Neural progenitor cell (in vitro differentiated cells): ENCODE measurements at regions not wholly inside any gene's neighbourhood (a gene's known extent, or its start where the extent isn't known, plus 50 kb on each side); places are given as distances from the start of the nearest gene placed in this dataset.

ENCODE experiments used
- DNase-seq: peaks from one replicate; pipeline ENCODE4 v3.0.0-alpha.2; 2016; ENCODE audit warnings: low spot score
- H2AFZ ChIP-seq: fragments of 200-600 bp; sonication (generic); replicated peaks from 2 replicates; pipeline ENCODE4 v1.6.1; 2016; ENCODE audit warnings: antibody characterized with exemption
- H3F3A ChIP-seq: fragments of 200-600 bp; sonication (generic); 2 replicates; pipeline ENCODE4 v1.6.1; 2016; ENCODE audit warnings: antibody characterized with exemption, low read depth
- H3K27ac ChIP-seq: fragments of 200-600 bp; sonication (generic); 2 replicates; pipeline ENCODE4 v1.5.1; 2016; ENCODE audit warnings: mild to moderate bottlenecking
- H3K27me3 ChIP-seq: fragments of 200-600 bp; sonication (generic); 2 replicates; pipeline ENCODE4 v1.6.1; 2016; ENCODE audit warnings: mild to moderate bottlenecking, moderate library complexity
- H3K36me3 ChIP-seq: fragments of 200-600 bp; sonication (generic); 2 replicates; pipeline ENCODE4 v1.5.1; 2016
- H3K4me1 ChIP-seq: fragments of 200-600 bp; sonication (generic); 2 replicates; pipeline ENCODE4 v1.6.1; 2016; ENCODE audit warnings: mixed run types
- H3K4me2 ChIP-seq: fragments of 200-600 bp; sonication (generic); 2 replicates; pipeline ENCODE4 v1.6.1; 2016
- H3K4me3 ChIP-seq: fragments of 200-600 bp; sonication (generic); 2 replicates; pipeline ENCODE4 v1.5.1; 2016
- H3K79me2 ChIP-seq: fragments of 200-600 bp; sonication (generic); 2 replicates; pipeline ENCODE4 v1.6.1; 2016; ENCODE audit warnings: low read depth
- H3K9ac ChIP-seq: fragments of 200-600 bp; sonication (generic); 2 replicates; pipeline ENCODE4 v1.6.1; 2016
- H3K9me3 ChIP-seq: fragments of 200-600 bp; sonication (generic); 2 replicates; pipeline ENCODE4 v1.5.1; 2016; ENCODE audit warnings: low read depth
- H4K20me1 ChIP-seq: fragments of 200-600 bp; sonication (generic); 2 replicates; pipeline ENCODE4 v1.6.1; 2016; ENCODE audit warnings: low read depth
- H3K27ac Mint-ChIP-seq: 3 replicates; pipeline ENCODE4 v1.8.0; 2021; ENCODE audit warnings: mixed read lengths
- H3K27me3 Mint-ChIP-seq: 2 replicates; pipeline ENCODE4 v1.8.0; 2022; ENCODE audit warnings: low read depth, mild to moderate bottlenecking, inconsistent platforms, moderate library complexity, mixed read lengths; ENCODE audit not compliant: insufficient read depth
- H3K36me3 Mint-ChIP-seq: 3 replicates; pipeline ENCODE4 v1.8.0; 2021; ENCODE audit warnings: mixed read lengths
- H3K4me1 Mint-ChIP-seq: 3 replicates; pipeline ENCODE4 v1.8.0; 2021; ENCODE audit warnings: mixed read lengths
- H3K4me3 Mint-ChIP-seq: 3 replicates; pipeline ENCODE4 v1.8.0; 2021; ENCODE audit warnings: mild to moderate bottlenecking, moderate library complexity, mixed read lengths
- H3K9me3 Mint-ChIP-seq: 3 replicates; pipeline ENCODE4 v1.8.0; 2020; ENCODE audit warnings: mixed read lengths
- EZH2 ChIP-seq: fragments of 200-600 bp; sonication (generic); IDR thresholded peaks from 2 replicates; pipeline ENCODE4 v1.6.1; 2017; ENCODE audit warnings: antibody characterized with exemption, mild to moderate bottlenecking, moderate library complexity
- EZH2phosphoT487 ChIP-seq: fragments of 200-600 bp; sonication (generic); IDR thresholded peaks from 2 replicates; pipeline ENCODE4 v1.6.1; 2017; ENCODE audit warnings: antibody characterized with exemption
- TF ChIP-seq, protein P1 (sequence below): fragments of 200-600 bp; sonication (generic); IDR thresholded peaks from 2 replicates; pipeline ENCODE4 v1.5.1; 2017; ENCODE audit warnings: antibody characterized with exemption, mild to moderate bottlenecking

DNA sequence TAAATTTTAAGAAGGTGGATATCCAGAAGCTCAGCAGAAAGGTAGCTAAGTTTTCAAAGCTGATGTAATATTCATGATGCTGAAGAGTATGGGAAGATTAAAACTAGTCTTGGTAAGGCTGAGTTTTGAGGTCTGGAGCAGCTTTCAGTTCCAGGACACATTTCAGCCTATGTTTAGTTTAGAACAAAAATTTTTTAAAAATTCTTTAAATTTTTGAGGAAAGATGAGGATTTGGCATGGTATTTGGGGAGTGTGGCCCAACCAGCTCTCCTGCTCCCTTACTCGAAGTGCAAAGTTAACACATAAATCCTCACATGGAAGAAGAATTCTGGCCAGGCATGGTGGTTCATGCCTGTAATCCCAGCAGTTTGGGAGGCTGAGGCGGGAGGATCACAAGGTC lies 1039.1 kb downstream of the NAALADL2 start:
- H3K36me3 Mint-ChIP-seq = no peaks in the 10 kb centered on the region
- H3K4me3 Mint-ChIP-seq = no peak overlapping the region

DNA sequence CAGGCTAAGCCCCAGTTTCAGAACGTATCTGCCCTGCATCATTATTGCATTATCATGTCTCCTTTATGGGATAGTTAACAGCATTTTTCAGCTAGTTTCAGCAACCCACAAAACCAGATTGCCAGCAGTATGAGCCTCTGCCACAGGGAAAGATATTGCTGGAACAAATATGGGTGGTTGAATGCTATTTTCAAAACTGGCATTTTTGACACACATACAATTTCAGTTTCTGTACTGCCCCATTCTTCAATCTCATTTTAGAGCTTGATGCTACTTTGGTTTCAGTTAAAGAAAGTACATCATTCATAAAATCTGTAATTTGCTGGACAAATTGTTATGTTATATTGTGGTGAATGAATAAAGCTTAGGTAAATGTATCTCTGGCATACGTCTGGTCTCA lies 1037.5 kb downstream of the NAALADL2 start:
- H3K79me2 ChIP-seq = no peaks in the 10 kb centered on the region
- no peak overlapping the region for H3K4me3 ChIP-seq
- H3K9ac ChIP-seq = no peak overlapping the region
- H4K20me1 ChIP-seq = no peaks in the 10 kb centered on the region
- Mint-ChIP-seq H3K27ac (no peak overlapping the region), H3K36me3 (peaks cover 2% of the 10 kb centered on the region), H3K4me3 (no peak overlapping the region), H3K27me3 (no peaks in the 10 kb centered on the region), H3K4me1 (no peaks in the 10 kb centered on the region), H3K9me3 (peaks cover 2% of the 10 kb centered on the region)
- no peak overlapping the region for H3K4me2 ChIP-seq
- no peak for DNase-seq
- no peaks in the 10 kb centered on the region for H3K4me1 ChIP-seq
- H2AFZ ChIP-seq = no peak overlapping the region
- H3K9me3 ChIP-seq = no peaks in the 10 kb centered on the region
- TF ChIP-seq EZH2 = no peak
- no peak for TF ChIP-seq EZH2phosphoT487
- TF ChIP-seq, protein P1, sequence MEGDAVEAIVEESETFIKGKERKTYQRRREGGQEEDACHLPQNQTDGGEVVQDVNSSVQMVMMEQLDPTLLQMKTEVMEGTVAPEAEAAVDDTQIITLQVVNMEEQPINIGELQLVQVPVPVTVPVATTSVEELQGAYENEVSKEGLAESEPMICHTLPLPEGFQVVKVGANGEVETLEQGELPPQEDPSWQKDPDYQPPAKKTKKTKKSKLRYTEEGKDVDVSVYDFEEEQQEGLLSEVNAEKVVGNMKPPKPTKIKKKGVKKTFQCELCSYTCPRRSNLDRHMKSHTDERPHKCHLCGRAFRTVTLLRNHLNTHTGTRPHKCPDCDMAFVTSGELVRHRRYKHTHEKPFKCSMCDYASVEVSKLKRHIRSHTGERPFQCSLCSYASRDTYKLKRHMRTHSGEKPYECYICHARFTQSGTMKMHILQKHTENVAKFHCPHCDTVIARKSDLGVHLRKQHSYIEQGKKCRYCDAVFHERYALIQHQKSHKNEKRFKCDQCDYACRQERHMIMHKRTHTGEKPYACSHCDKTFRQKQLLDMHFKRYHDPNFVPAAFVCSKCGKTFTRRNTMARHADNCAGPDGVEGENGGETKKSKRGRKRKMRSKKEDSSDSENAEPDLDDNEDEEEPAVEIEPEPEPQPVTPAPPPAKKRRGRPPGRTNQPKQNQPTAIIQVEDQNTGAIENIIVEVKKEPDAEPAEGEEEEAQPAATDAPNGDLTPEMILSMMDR = no peak
- no peak overlapping the region for H3K27ac ChIP-seq
- no peaks in the 10 kb centered on the region for H3F3A ChIP-seq
- no peaks in the 10 kb centered on the region for H3K27me3 ChIP-seq
- no peaks in the 10 kb centered on the region for H3K36me3 ChIP-seq

More for the DNA sequence above, 1039.1 kb downstream of the NAALADL2 start:
- no peaks in the 10 kb centered on the region for H3K79me2 ChIP-seq
- H3K27ac Mint-ChIP-seq = no peak overlapping the region
- H3K9me3 Mint-ChIP-seq = no peaks in the 10 kb centered on the region
- DNase-seq = no peak
- H3F3A ChIP-seq = no peaks in the 10 kb centered on the region
- H3K27me3 ChIP-seq = no peaks in the 10 kb centered on the region
- no peaks in the 10 kb centered on the region for H3K4me1 Mint-ChIP-seq
- H2AFZ ChIP-seq = no peak overlapping the region
- no peaks in the 10 kb centered on the region for H4K20me1 ChIP-seq
- no peaks in the 10 kb centered on the region for H3K9me3 ChIP-seq
- TF ChIP-seq, protein P1 = no peak
- TF ChIP-seq EZH2 (no peak), EZH2phosphoT487 (no peak)
- H3K36me3 ChIP-seq = no peaks in the 10 kb centered on the region
- no peaks in the 10 kb centered on the region for H3K4me1 ChIP-seq
- H3K9ac ChIP-seq = no peak overlapping the region
- H3K4me3 ChIP-seq = no peak overlapping the region
- H3K4me2 ChIP-seq = no peak overlapping the region
- H3K27me3 Mint-ChIP-seq = no peaks in the 10 kb centered on the region
- no peak overlapping the region for H3K27ac ChIP-seq

DNA sequence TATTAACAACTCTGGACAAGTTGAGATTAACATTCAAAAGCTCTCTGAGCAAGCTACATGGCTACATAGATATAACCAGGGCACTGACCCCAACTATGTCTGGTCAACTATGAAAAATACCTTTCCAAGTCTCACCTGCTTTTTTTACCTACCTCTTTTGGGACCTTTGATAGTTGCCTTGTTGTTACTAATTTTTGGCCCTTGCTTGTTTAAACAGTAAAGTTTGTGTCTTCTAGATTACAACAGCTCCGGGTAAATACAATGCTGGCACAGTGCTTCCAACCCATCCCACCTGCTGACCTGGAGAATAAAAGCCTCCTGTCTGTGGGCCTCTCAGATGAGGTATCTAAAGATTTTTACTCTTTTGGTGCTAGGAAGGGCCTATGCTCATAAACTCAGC lies 1036.6 kb downstream of the NAALADL2 start:
- Mint-ChIP-seq H3K4me3 (no peak overlapping the region), H3K9me3 (peaks cover 2% of the 10 kb centered on the region), H3K4me1 (no peaks in the 10 kb centered on the region), H3K36me3 (peaks cover 2% of the 10 kb centered on the region), H3K27me3 (no peaks in the 10 kb centered on the region), H3K27ac (no peak overlapping the region)
- H3K27me3 ChIP-seq = no peaks in the 10 kb centered on the region
- DNase-seq = no peak
- H3K9ac ChIP-seq = no peak overlapping the region
- H4K20me1 ChIP-seq = no peaks in the 10 kb centered on the region
- H2AFZ ChIP-seq = no peak overlapping the region
- no peak overlapping the region for H3K27ac ChIP-seq
- no peak overlapping the region for H3K4me2 ChIP-seq
- no peak overlapping the region for H3K4me3 ChIP-seq
- TF ChIP-seq EZH2 (no peak), EZH2phosphoT487 (no peak)
- TF ChIP-seq, protein P1 = no peak
- no peaks in the 10 kb centered on the region for H3K36me3 ChIP-seq
- no peaks in the 10 kb centered on the region for H3F3A ChIP-seq
- no peaks in the 10 kb centered on the region for H3K4me1 ChIP-seq
- H3K9me3 ChIP-seq = no peaks in the 10 kb centered on the region
- H3K79me2 ChIP-seq = no peaks in the 10 kb centered on the region

DNA sequence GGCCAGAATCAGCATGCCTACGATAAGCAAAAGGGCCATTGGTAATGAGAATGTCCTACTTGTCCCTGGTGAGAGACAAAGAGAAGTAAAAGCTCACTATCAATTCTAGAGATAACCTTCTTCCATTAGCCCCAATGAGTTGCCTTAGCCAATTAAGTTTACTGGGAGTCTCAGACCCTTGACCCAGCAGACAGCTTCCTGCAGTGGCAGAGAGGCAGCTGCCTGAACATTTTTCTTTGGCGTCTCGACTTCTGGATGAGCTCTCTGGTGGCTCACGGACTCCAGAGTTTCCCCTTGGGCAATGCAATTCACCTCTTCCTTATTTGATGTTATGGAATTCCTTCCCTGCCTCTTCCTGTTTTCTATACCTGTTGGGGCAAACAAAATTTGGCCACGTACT lies 1034.4 kb downstream of the NAALADL2 start:
- no peaks in the 10 kb centered on the region for H3K27me3 Mint-ChIP-seq
- no peak overlapping the region for H3K27ac Mint-ChIP-seq
- Histone ChIP-seq H3K4me2 (no peak overlapping the region), H3K9me3 (no peaks in the 10 kb centered on the region), H3K36me3 (no peaks in the 10 kb centered on the region), H2AFZ (no peak overlapping the region), H4K20me1 (no peaks in the 10 kb centered on the region), H3K27me3 (no peaks in the 10 kb centered on the region), H3K4me1 (no peaks in the 10 kb centered on the region), H3K27ac (no peak overlapping the region), H3K4me3 (no peak overlapping the region), H3F3A (no peaks in the 10 kb centered on the region), H3K9ac (no peak overlapping the region), H3K79me2 (no peaks in the 10 kb centered on the region)
- no peaks in the 10 kb centered on the region for H3K4me1 Mint-ChIP-seq
- H3K4me3 Mint-ChIP-seq = no peak overlapping the region
- TF ChIP-seq EZH2 (no peak), EZH2phosphoT487 (no peak)
- TF ChIP-seq, protein P1 = no peak
- peaks cover 2% of the 10 kb centered on the region for H3K36me3 Mint-ChIP-seq
- peaks cover 2% of the 10 kb centered on the region for H3K9me3 Mint-ChIP-seq
- DNase-seq = no peak
